ENCODE measurements at regions not wholly inside any gene's neighbourhood (a gene's known extent, or its start where the extent isn't known, plus 50 kb on each side); places are given as distances from the start of the nearest gene placed in this dataset.

DNA sequence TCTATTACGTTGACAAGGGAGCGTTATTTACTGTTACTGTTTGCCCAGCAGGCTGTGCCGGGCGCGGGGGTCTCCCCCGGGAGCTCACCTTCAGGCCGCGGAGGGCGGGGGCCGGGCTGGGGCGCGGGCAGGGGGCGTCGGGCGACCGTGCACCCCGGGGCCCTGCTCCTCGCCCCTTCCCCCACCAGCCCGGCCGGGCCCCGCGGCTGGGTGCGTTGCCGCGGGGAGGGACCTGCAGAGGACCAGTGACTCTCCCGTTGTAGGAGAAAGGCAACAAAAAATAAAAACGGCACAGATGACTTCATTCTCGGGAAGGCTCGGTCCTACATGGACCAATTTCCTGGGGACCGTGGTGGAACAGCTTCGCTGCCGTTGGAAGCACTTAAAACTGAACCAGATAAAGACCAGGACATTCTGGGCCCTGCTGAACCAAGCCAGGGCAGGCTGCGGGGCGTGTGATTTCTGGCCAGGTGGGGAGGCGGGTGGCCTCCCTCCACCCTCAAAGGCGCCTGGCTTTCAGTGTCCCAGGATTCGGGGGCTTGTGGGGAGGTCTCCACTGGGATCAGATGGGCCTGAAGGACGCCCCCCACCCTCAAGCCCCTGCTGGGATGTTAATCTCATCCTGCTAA is 57.4 kb downstream of the IGLL1 start:
- DNase-seq: no peak

DNA sequence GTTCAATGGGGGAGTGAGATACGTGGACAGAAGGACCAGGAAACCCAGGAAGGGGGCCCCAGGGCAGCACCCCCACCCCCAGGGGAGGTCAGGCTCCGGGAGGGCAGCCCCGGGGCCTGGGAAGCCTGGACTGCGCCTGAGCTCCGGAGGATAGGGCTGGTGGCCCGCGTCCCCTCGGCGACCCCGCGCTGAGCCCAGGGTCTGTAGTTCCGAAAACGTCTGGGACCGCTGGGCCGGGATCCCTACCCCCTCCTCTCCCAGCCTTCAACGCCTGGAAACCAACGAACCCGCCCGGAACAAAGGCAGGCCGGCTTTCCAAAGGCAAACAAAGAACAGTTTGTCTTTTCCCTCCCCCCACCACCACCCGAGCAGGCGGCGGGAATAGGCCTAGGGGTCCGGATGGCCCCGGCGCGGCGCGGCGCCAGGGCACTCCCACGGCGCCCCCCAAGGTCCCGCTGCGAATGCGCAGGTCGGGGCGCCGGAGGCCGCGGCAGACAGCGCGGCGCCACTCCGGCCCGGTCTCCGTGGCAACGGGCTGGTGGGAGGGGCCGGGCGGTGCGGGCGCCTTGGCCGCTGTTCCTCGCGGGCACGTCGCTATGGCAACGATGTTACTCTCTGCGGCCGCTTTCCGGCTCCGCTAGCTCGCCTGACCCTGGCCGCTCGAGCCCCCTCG is 58.5 kb downstream of the IGLL1 start:
- peak; percentile 77 for DNase-seq

DNA sequence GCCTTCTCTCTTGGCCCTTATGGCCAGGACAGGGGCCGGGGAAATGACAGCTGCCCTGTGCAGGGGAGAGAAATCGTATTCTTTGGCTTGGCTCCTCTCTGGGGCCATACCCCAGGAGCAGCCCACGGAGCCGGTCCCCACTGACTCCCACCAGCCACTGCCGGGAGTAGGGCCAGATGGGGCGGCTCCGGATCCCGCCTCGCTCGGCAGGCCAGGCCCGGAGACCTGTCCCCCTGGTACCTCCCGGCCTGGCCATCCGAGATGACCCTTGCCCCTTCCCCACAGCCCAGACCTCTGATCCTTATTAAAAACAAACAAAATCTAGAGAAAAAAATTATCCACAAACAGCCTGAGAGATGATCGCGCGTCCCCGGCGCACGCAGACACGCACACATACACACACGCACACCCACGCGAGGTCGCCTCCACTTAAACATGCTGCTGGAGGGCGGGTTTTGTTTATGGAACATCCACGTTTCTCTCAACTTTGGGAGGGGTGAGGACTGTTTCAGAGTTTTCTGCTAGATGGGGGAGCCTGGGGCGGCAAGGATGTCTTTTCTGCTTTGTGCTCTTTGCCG is 59.1 kb downstream of the IGLL1 start:
- DNase-seq: no peak

- no peak for DNase-seq
Observed at GRCh38 chr22:23519442-23520157, 60.5 kb downstream of the IGLL1 start.

DNA sequence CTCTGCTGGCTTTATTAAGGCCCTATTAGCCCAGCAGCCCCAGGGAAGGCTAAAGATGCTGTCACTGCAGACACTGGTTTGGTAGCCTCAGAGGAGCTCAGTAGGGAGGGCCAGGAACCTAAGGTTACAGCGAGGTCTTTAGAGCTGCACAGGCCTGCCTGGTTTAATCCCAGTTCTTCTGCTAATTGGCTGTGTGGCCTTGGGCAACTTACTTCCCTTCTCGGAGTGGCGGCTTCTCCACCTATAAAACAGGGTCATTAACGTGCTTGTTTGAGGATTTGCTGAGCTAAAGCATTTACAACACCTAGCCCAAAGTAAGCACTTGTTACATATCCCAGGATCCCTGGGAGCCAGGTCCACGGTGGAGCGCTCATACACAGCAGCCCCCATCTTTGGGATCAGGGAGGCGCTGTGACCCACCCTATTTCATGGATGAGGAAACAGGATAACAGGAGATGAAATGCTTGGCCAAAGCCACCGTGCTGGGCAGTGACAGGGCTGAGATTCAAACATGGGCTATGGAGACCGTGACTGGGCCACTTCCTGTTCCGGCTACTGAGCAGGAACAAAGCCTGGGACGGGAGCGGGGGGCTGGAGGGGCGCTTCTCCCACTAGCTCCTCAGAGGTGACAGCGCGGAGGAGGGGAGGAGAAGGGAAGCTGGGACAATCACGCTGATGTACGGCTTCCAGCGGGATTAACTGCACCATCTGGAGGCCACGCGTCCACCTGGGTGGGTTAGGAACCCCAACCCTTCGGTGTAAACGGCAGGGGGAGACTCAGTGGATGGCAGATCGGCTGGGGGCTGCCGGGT is 61.5 kb downstream of the IGLL1 start:
- DNase-seq: no peak

- DNase-seq: no peak
Observed at GRCh38 chr22:23517804-23518375, 62.2 kb downstream of the IGLL1 start.

- DNase-seq: no peak
Observed at GRCh38 chr22:23516304-23516703, 63.8 kb downstream of the IGLL1 start.

DNA sequence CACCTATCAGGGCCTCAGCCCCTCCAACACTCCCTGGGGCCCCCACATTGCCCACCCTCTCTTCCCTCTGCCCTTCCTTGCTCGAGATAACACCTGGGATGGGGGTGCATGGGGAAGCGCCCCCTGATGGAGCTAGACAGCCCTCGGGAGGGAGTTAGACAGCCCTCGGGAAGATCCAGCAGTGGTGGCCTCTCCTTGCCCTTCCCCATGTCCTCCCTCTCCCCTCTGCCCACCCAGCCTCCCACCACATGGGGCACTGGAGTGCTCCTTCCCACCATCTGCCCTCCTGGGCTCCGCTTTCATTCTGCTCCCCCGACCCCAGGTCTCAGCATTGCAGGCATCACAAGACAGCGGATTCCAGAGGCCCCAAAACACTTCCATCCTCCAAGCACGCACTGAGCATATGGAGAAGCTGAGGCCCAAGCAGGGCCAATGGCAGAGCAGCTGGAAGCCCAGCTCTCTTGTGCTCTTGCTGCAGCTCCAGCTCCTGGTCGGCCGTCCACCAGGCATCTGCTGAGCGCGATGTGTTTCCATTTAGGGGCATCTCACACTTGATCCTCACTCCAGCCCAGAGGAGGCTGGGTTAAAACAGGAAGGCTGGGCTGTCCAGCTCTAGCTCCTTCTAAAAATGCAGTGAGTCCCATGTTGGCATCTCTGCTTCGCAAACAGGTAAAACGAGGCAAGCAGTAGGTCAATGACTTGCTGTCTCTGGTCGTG is 65.6 kb downstream of the IGLL1 start:
- no peak for DNase-seq

GRCh38 chr22:23513705-23514104 is 66.4 kb downstream of the IGLL1 start:
- no peak for DNase-seq

GRCh38 chr22:23513133-23513532 is 67.0 kb downstream of the IGLL1 start:
- DNase-seq: no peak

DNA sequence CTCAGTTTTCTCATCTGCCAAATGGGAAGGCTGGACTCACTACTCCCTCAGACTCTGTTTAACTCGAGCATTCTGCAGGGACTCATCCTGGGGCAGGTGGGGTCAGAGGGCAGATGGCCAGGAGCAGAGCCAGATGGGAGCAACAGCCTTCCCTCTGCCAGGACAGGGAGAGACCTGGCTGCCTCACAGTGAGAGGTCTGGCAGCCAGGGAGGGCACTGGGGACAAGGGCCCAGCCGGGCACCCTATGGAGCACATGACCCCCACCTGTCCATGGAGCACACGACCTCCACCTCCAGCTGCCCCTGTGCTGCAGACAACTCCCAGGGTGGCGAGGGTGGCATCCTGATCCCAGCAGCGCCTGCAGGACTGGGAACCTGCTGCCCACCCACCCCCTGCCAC is 67.4 kb downstream of the IGLL1 start:
- DNase-seq: no peak

- DNase-seq: no peak
Observed at GRCh38 chr22:23512348-23512705, 67.8 kb downstream of the IGLL1 start.

GRCh38 chr22:23511627-23512347 is 68.3 kb downstream of the IGLL1 start:
- no peak for DNase-seq

DNA sequence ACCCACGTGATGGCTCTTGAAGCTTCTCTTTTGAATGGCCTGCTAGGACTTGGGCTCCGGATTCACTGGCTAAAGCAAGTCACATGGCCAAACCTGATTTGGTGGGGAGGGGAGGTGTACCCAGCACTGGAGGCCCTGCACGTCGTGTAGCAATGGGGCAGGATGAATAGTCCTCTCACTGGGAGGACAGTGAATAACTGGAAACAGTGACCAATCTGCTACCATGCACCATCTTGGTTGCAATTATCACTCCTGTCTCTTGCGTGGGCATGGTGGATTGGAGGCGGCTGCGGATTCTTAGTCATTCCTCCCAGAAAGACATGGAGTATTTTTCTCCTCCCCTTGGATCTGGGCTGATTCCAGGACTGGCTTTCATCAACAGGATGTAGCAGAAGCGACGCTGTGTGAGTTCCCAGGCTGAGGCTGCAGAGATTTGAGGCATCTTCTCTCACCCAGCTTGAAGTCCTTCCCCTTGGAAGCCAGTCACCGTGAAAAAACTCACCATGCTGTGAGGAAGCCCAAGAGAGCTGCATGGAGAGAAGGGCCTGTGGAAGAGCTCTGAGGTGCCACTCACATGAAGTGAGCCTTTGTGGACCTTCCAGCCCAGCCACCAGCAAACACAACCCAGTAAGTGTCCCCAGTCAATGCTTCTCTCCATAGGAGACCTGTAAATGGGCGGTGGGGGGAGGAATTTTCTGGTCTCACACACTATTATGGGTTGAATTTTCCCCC is 70.4 kb downstream of the IGLL1 start:
- no peak for DNase-seq

GRCh38 chr22:23504516-23504915 is 75.6 kb downstream of the IGLL1 start:
- no peak for DNase-seq

- DNase-seq: no peak
Observed at GRCh38 chr22:23503736-23504440, 76.2 kb downstream of the IGLL1 start.

- DNase-seq: no peak
Observed at GRCh38 chr22:23503142-23503541, 76.9 kb downstream of the IGLL1 start.

GRCh38 chr22:23501708-23502107 is 78.4 kb downstream of the IGLL1 start:
- DNase-seq: no peak

DNA sequence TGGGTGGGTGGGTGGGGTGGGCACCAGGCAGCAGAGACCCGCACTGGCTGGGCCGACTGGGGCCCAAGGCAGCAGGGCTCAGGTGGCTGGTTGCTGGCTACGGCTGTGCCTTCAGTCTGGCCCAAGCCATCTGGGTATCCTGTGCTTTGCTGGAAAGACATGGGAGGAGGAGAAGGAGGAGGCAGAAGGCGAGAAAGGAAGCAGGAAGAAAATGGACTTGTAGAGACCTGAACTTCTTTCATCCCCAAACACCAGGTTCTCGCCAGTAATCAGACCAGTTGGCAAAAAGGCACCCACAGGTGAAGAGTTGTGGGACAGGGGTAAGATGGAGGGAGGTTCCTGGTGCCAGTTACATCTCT is 78.8 kb downstream of the IGLL1 start:
- DNase-seq: no peak

All from CD4-positive, alpha-beta T cell treated with Interleukin-10 for 1 hour (primary cell).